A673 (cell line): ENCODE measurements at regions not wholly inside any gene's neighbourhood (a gene's known extent, or its start where the extent isn't known, plus 50 kb on each side); places are given as distances from the start of the nearest gene placed in this dataset.

Source experiments
- BruUV-seq: library from RNA; stranded (reverse); fragments of 400-500 nt; replicated peaks from 2 replicates; lab custom pipeline; 2021; lab: Mats Ljungman, UMichigan
- CTCF ChIA-PET: fragments of 300-600 bp; sonication (Branson Sonifier 250); formaldehyde crosslinking; loops from one replicate; lab custom pipeline; 2022; ENCODE audit warnings: antibody characterized with exemption; lab: Charles Lee
- POLR2A ChIA-PET: fragments of 300-600 bp; sonication (Branson Sonifier 250); formaldehyde crosslinking; loops from one replicate; lab custom pipeline; 2022; ENCODE audit warnings: antibody characterized with exemption; ENCODE audit not compliant: low non-redundant PET; lab: Charles Lee
- DNase-seq: peaks from one replicate; pipeline ENCODE4 v3.0.0-alpha.2; 2015; ENCODE audit warnings: low spot score
- H3K27ac ChIP-seq: fragments of 200-600 bp; sonication (generic); 2 replicates; pipeline ENCODE4 v1.5.1; 2016; ENCODE audit warnings: mixed run types, low read depth, mild to moderate bottlenecking, mixed read lengths, antibody characterized with exemption, low read length; ENCODE audit not compliant: poor library complexity, severe bottlenecking
- H3K27me3 ChIP-seq: fragments of 200-600 bp; sonication (generic); replicated peaks from 2 replicates; pipeline ENCODE4 v1.6.1; 2017; ENCODE audit warnings: mixed run types, low read depth, mild to moderate bottlenecking, mixed read lengths, antibody characterized with exemption, low read length; ENCODE audit not compliant: insufficient read depth, poor library complexity
- H3K36me3 ChIP-seq: fragments of 200-600 bp; sonication (generic); 2 replicates; pipeline ENCODE4 v1.6.1; 2016; ENCODE audit warnings: mixed run types, mild to moderate bottlenecking, mixed read lengths, antibody characterized with exemption, low read length; ENCODE audit not compliant: insufficient read depth, poor library complexity, severe bottlenecking
- H3K4me1 ChIP-seq: fragments of 200-600 bp; sonication (generic); 2 replicates; pipeline ENCODE4 v1.6.1; 2017; ENCODE audit warnings: mixed run types, mild to moderate bottlenecking, mixed read lengths, antibody characterized with exemption, low read length; ENCODE audit not compliant: insufficient read depth, poor library complexity, severe bottlenecking
- H3K4me3 ChIP-seq: fragments of 200-600 bp; sonication (generic); 2 replicates; pipeline ENCODE4 v1.5.1; 2016; ENCODE audit warnings: low read depth, mixed run types, mild to moderate bottlenecking, mixed read lengths, low read length; ENCODE audit not compliant: poor library complexity, severe bottlenecking
- H3K9me3 ChIP-seq: fragments of 200-600 bp; sonication (generic); 2 replicates; pipeline ENCODE4 v1.6.1; 2016; ENCODE audit warnings: mixed run types, low read depth, mild to moderate bottlenecking, mixed read lengths, antibody characterized with exemption, low read length; ENCODE audit not compliant: poor library complexity, severe bottlenecking
- EZH2 ChIP-seq: fragments of 200-600 bp; sonication (generic); IDR thresholded peaks from 2 replicates; pipeline ENCODE4 v1.6.1; 2017; ENCODE audit warnings: borderline replicate concordance, low read depth, mild to moderate bottlenecking, mixed read lengths, antibody characterized with exemption, low read length; ENCODE audit not compliant: poor library complexity, severe bottlenecking
- intact Hi-C: fragments of 100-400 bp; cut with micrococcal nuclease; formaldehyde crosslinking; loops from one replicate; pipeline ENCODE4 v1.10.0; 2022; ENCODE audit not compliant: unreplicated experiment
- TF ChIP-seq, protein P1 (sequence below): fragments of 300-800, 200-600 bp; sonication (generic); conservative IDR thresholded peaks from 2 replicates; pipeline ENCODE4 v1.5.1; 2017; ENCODE audit warnings: low read depth, mild to moderate bottlenecking, antibody characterized with exemption, low read length, moderate library complexity, mixed read lengths

GRCh38 chr2:236632295-236633218 is 62.9 kb downstream of the ACKR3 start:
- intact Hi-C loops = no loop called here
- DNase-seq = no peak
- H3K4me1 ChIP-seq = no peaks in the 10 kb centered on the region
- BruUV-seq = no TSS peak
- H3K9me3 ChIP-seq = no peaks in the 10 kb centered on the region
- POLR2A ChIA-PET = no interaction called here
- peaks cover 6% of the 10 kb centered on the region for H3K27me3 ChIP-seq
- TF ChIP-seq EZH2 = no peak
- TF ChIP-seq, protein P1, sequence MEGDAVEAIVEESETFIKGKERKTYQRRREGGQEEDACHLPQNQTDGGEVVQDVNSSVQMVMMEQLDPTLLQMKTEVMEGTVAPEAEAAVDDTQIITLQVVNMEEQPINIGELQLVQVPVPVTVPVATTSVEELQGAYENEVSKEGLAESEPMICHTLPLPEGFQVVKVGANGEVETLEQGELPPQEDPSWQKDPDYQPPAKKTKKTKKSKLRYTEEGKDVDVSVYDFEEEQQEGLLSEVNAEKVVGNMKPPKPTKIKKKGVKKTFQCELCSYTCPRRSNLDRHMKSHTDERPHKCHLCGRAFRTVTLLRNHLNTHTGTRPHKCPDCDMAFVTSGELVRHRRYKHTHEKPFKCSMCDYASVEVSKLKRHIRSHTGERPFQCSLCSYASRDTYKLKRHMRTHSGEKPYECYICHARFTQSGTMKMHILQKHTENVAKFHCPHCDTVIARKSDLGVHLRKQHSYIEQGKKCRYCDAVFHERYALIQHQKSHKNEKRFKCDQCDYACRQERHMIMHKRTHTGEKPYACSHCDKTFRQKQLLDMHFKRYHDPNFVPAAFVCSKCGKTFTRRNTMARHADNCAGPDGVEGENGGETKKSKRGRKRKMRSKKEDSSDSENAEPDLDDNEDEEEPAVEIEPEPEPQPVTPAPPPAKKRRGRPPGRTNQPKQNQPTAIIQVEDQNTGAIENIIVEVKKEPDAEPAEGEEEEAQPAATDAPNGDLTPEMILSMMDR = no peak
- CTCF ChIA-PET = no interaction called here
- H3K27ac ChIP-seq = no peak overlapping the region
- H3K36me3 ChIP-seq = no peaks in the 10 kb centered on the region
- H3K4me3 ChIP-seq = no peak overlapping the region

GRCh38 chr2:236633219-236633570 is 63.6 kb downstream of the ACKR3 start:
- H3K36me3 ChIP-seq = no peaks in the 10 kb centered on the region
- peaks cover 6% of the 10 kb centered on the region for H3K27me3 ChIP-seq
- intact Hi-C loops = no loop called here
- TF ChIP-seq, protein P1 = no peak
- TF ChIP-seq EZH2 = no peak
- H3K4me3 ChIP-seq = no peak overlapping the region
- ChIA-PET CTCF (no interaction called here), POLR2A (no interaction called here)
- H3K27ac ChIP-seq = no peak overlapping the region
- no peaks in the 10 kb centered on the region for H3K4me1 ChIP-seq
- H3K9me3 ChIP-seq = no peaks in the 10 kb centered on the region
- no peak for DNase-seq
- no TSS peak for BruUV-seq

GRCh38 chr2:236633775-236634560 is 64.3 kb downstream of the ACKR3 start:
- TF ChIP-seq, protein P1 = no peak
- TF ChIP-seq EZH2 = no peak
- intact Hi-C loops = no loop called here
- no peaks in the 10 kb centered on the region for H3K36me3 ChIP-seq
- DNase-seq = no peak
- ChIA-PET POLR2A (no interaction called here), CTCF (no interaction called here)
- H3K9me3 ChIP-seq = no peaks in the 10 kb centered on the region
- H3K4me3 ChIP-seq = no peak overlapping the region
- no peaks in the 10 kb centered on the region for H3K4me1 ChIP-seq
- H3K27ac ChIP-seq = no peak overlapping the region
- no TSS peak for BruUV-seq
- peaks cover 6% of the 10 kb centered on the region for H3K27me3 ChIP-seq
